ENCODE measurements at regions not wholly inside any gene's neighbourhood (a gene's known extent, or its start where the extent isn't known, plus 50 kb on each side); places are given as distances from the start of the nearest gene placed in this dataset.

GRCh38 chr12:114996382-114996781 lies 312.4 kb upstream of the TBX3 start:
- TF ChIP-seq, protein P1, sequence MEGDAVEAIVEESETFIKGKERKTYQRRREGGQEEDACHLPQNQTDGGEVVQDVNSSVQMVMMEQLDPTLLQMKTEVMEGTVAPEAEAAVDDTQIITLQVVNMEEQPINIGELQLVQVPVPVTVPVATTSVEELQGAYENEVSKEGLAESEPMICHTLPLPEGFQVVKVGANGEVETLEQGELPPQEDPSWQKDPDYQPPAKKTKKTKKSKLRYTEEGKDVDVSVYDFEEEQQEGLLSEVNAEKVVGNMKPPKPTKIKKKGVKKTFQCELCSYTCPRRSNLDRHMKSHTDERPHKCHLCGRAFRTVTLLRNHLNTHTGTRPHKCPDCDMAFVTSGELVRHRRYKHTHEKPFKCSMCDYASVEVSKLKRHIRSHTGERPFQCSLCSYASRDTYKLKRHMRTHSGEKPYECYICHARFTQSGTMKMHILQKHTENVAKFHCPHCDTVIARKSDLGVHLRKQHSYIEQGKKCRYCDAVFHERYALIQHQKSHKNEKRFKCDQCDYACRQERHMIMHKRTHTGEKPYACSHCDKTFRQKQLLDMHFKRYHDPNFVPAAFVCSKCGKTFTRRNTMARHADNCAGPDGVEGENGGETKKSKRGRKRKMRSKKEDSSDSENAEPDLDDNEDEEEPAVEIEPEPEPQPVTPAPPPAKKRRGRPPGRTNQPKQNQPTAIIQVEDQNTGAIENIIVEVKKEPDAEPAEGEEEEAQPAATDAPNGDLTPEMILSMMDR (IDR thresholded peaks at IDR 0.05; ENCODE audit: low read depth, low read length, missing input control) = no peak
- no peak for TF ChIP-seq JUND (IDR thresholded peaks at IDR 0.05)
- no peak for TF ChIP-seq TAF1 (conservative IDR thresholded peaks at IDR 0.05)
- TF ChIP-seq MAX (IDR thresholded peaks at IDR 0.05) = no peak
- TF ChIP-seq ZBTB33 (IDR thresholded peaks at IDR 0.05) = no peak
- TF ChIP-seq REST (IDR thresholded peaks at IDR 0.05) = no peak
- no peak for TF ChIP-seq EGR1 (IDR thresholded peaks at IDR 0.05; ENCODE audit: low read depth in 2 of 2)
- TF ChIP-seq FOXA2 (IDR thresholded peaks at IDR 0.05) = no peak
- TF ChIP-seq RXRA (IDR thresholded peaks at IDR 0.05) = peak; percentile 35 to 59
- no peak for TF ChIP-seq FOXA1 (IDR thresholded peaks at IDR 0.05)

Data from liver (tissue), 3 donors.